ENCODE measurements at regions not wholly inside any gene's neighbourhood (a gene's known extent, or its start where the extent isn't known, plus 50 kb on each side); places are given as distances from the start of the nearest gene placed in this dataset.

- no peaks in the 10 kb centered on the region for H3K36me3 ChIP-seq
- TF ChIP-seq, protein P1, sequence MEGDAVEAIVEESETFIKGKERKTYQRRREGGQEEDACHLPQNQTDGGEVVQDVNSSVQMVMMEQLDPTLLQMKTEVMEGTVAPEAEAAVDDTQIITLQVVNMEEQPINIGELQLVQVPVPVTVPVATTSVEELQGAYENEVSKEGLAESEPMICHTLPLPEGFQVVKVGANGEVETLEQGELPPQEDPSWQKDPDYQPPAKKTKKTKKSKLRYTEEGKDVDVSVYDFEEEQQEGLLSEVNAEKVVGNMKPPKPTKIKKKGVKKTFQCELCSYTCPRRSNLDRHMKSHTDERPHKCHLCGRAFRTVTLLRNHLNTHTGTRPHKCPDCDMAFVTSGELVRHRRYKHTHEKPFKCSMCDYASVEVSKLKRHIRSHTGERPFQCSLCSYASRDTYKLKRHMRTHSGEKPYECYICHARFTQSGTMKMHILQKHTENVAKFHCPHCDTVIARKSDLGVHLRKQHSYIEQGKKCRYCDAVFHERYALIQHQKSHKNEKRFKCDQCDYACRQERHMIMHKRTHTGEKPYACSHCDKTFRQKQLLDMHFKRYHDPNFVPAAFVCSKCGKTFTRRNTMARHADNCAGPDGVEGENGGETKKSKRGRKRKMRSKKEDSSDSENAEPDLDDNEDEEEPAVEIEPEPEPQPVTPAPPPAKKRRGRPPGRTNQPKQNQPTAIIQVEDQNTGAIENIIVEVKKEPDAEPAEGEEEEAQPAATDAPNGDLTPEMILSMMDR (IDR thresholded peaks at IDR 0.05 in 4 of 5, conservative IDR thresholded peaks at IDR 0.05 in 1 of 5) = no peak
- TF ChIP-seq POLR2A (IDR thresholded peaks at IDR 0.05) = no peak
- ATAC-seq (no peak), DNase-seq (no peak)
- intact Hi-C loops (cut with DNase I; ENCODE audit: low total_unique reads) (no loop called here), in situ Hi-C loops (cut with MboI; ENCODE audit: low sequenced_read_pairs in 4 of 4) (loop anchor here in 3 of 4 donors (25.0 kb wide), 2 partner anchors 257 to 282 kb away; partner anchors contain the start of genes POLR3A (in 2 of the 3) and RPS24 (in 2 of the 3))
- peaks cover 7 to 9% of the 10 kb centered on the region in 2 donors for H3K4me1 ChIP-seq
- no peak overlapping the region for H3K4me3 ChIP-seq
- no peak overlapping the region for H3K27ac ChIP-seq
- no peaks in the 10 kb centered on the region for H3K9me3 ChIP-seq
- H3K27me3 ChIP-seq = no peaks in the 10 kb centered on the region
These were observed 285.7 kb downstream of the RPS24 start for GRCh38 chr10:78319371-78319770.

GRCh38 chr10:78319841-78320240 lies 286.2 kb downstream of the RPS24 start:
- H3K9me3 ChIP-seq = no peaks in the 10 kb centered on the region
- no peak for DNase-seq
- H3K4me1 ChIP-seq = peaks cover 7 to 9% of the 10 kb centered on the region in 2 donors
- no peak for TF ChIP-seq POLR2A (IDR thresholded peaks at IDR 0.05)
- TF ChIP-seq, protein P1 (IDR thresholded peaks at IDR 0.05 in 4 of 5, conservative IDR thresholded peaks at IDR 0.05 in 1 of 5) = no peak
- ATAC-seq = no peak
- H3K27ac ChIP-seq = no peak overlapping the region
- no peak overlapping the region for H3K4me3 ChIP-seq
- in situ Hi-C loops (cut with MboI; ENCODE audit: low sequenced_read_pairs in 4 of 4) (loop anchor here in 3 of 4 donors (25.0 kb wide), 2 partner anchors 258 to 283 kb away; partner anchors contain the start of genes POLR3A (in 2 of the 3) and RPS24 (in 2 of the 3)), intact Hi-C loops (cut with DNase I; ENCODE audit: low total_unique reads) (no loop called here)
- no peaks in the 10 kb centered on the region for H3K27me3 ChIP-seq
- H3K36me3 ChIP-seq = no peaks in the 10 kb centered on the region

- no peaks in the 10 kb centered on the region for H3K36me3 ChIP-seq
- in situ Hi-C loops (cut with MboI; ENCODE audit: low sequenced_read_pairs in 4 of 4) (loop anchor here in 3 of 4 donors (25.0 kb wide), 2 partner anchors 258 to 283 kb away; partner anchors contain the start of genes POLR3A (in 2 of the 3) and RPS24 (in 2 of the 3)), intact Hi-C loops (cut with DNase I; ENCODE audit: low total_unique reads) (no loop called here)
- no peaks in the 10 kb centered on the region for H3K9me3 ChIP-seq
- H3K4me3 ChIP-seq = no peak overlapping the region
- no peak for ATAC-seq
- H3K27ac ChIP-seq = no peak overlapping the region
- TF ChIP-seq, protein P1 (IDR thresholded peaks at IDR 0.05 in 4 of 5, conservative IDR thresholded peaks at IDR 0.05 in 1 of 5) = no peak
- no peak for TF ChIP-seq POLR2A (IDR thresholded peaks at IDR 0.05)
- H3K27me3 ChIP-seq = no peaks in the 10 kb centered on the region
- DNase-seq = no peak
- peaks cover 7 to 9% of the 10 kb centered on the region in 2 donors for H3K4me1 ChIP-seq
These were observed 286.8 kb downstream of the RPS24 start for GRCh38 chr10:78320506-78320905.

- TF ChIP-seq, protein P1 (IDR thresholded peaks at IDR 0.05 in 4 of 5, conservative IDR thresholded peaks at IDR 0.05 in 1 of 5) = no peak
- Histone ChIP-seq H3K36me3 (no peaks in the 10 kb centered on the region), H3K27ac (no peak overlapping the region), H3K9me3 (no peaks in the 10 kb centered on the region), H3K4me1 (peaks cover 7 to 9% of the 10 kb centered on the region in 2 donors), H3K27me3 (no peaks in the 10 kb centered on the region), H3K4me3 (no peak overlapping the region)
- intact Hi-C loops (cut with DNase I; ENCODE audit: low total_unique reads) (no loop called here), in situ Hi-C loops (cut with MboI; ENCODE audit: low sequenced_read_pairs in 4 of 4) (loop anchor here in 3 of 4 donors (25.0 kb wide), 2 partner anchors 259 to 284 kb away; partner anchors contain the start of genes POLR3A (in 2 of the 3) and RPS24 (in 2 of the 3))
- no peak for DNase-seq
- no peak for ATAC-seq
These were observed 287.3 kb downstream of the RPS24 start for GRCh38 chr10:78321000-78321399.

Data from gastrocnemius medialis (tissue), 4 donors.